MM.1S (cell line): ENCODE measurements at regions not wholly inside any gene's neighbourhood (a gene's known extent, or its start where the extent isn't known, plus 50 kb on each side); places are given as distances from the start of the nearest gene placed in this dataset.

Experiments used
- EZH2 ChIP-seq: fragments of 300-600 bp; sonication (generic); optimal IDR thresholded peaks from 2 replicates; pipeline ENCODE3; 2017; ENCODE audit warnings: low read depth, mild to moderate bottlenecking, antibody characterized with exemption, low read length, mixed read lengths
- TF ChIP-seq, protein P1 (sequence below): fragments of 300-600 bp; sonication (generic); IDR thresholded peaks from 2 replicates; pipeline ENCODE4 v1.5.1; 2016; ENCODE audit warnings: antibody characterized with exemption, low read length, mixed read lengths

DNA sequence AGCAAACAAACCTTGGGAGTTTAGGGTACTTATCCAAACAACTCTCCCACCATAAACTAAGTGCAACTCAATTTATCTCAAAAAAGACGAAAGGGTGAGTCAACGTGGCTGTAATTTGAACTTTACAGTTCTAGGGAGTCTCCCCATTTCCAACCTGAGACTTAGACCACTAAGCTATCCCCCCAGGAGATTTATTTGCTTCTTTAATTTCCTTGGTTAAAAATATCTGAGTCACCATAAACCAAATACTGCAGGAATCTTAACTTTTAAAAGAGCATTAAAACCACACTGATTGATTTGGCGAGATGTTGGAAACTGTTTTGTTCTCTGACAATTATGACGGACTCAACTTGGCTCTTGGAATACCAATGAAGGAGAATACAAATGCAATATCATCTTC, 299.3 kb upstream of the SOX9 start:
- TF ChIP-seq, protein P1, sequence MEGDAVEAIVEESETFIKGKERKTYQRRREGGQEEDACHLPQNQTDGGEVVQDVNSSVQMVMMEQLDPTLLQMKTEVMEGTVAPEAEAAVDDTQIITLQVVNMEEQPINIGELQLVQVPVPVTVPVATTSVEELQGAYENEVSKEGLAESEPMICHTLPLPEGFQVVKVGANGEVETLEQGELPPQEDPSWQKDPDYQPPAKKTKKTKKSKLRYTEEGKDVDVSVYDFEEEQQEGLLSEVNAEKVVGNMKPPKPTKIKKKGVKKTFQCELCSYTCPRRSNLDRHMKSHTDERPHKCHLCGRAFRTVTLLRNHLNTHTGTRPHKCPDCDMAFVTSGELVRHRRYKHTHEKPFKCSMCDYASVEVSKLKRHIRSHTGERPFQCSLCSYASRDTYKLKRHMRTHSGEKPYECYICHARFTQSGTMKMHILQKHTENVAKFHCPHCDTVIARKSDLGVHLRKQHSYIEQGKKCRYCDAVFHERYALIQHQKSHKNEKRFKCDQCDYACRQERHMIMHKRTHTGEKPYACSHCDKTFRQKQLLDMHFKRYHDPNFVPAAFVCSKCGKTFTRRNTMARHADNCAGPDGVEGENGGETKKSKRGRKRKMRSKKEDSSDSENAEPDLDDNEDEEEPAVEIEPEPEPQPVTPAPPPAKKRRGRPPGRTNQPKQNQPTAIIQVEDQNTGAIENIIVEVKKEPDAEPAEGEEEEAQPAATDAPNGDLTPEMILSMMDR: no peak
- no peak for TF ChIP-seq EZH2
